GM10248 (cell line): ENCODE measurements at regions not wholly inside any gene's neighbourhood (a gene's known extent, or its start where the extent isn't known, plus 50 kb on each side); places are given as distances from the start of the nearest gene placed in this dataset.

ENCODE experiments used
- CTCF ChIA-PET: fragments of 300-600 bp; sonication (Branson Sonifier 250); formaldehyde crosslinking; extraction: SDS; loops from one replicate; lab custom pipeline; 2021; ENCODE audit warnings: antibody characterized with exemption; lab: Yijun Ruan, JAX
- POLR2A ChIA-PET: fragments of 350-650 bp; sonication (Branson Sonifier 250); formaldehyde crosslinking; extraction: SDS; loops from one replicate; lab custom pipeline; 2020; ENCODE audit warnings: antibody characterized with exemption; lab: Yijun Ruan, JAX
- DNase-seq: peaks from one replicate; pipeline ENCODE4 v3.0.0; 2012; ENCODE audit errors: extremely low spot score
- CTCF ChIP-seq: IDR thresholded peaks from 2 replicates; pipeline ENCODE4 v1.5.1; 2012; ENCODE audit warnings: mild to moderate bottlenecking, low read depth; ENCODE audit errors: extremely low read depth, missing control alignments, control extremely low read depth

DNA sequence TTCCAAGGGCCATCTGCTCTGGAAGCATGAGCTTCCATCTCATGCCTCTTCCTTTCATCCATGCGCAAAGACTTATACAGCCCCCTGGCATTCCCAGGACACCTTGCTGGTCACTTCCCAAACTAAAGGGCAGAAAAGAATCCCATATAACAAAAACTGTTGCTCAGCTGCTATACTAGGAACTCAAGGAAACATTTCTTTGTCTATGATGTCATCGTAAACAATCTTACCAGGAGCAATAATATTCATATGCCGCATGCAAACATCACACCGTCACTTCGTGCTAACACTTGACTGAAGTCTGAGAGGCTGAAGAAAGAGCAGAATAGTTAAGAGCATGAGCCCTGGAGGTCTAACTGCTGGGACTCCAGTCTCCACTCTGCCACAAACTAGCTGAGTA, 50.5 kb upstream of the CDKN3 start:
- ChIA-PET CTCF (interaction anchor here (1.3 to 4.7 kb wide), 6 partner anchors 7 to 1051 kb away, joined by 3 to 42 read pairs (median 10); no protein-coding TSS in a partner anchor), POLR2A (no interaction called here)
- no peak for DNase-seq
- TF ChIP-seq CTCF = no peak
